ENCODE measurements at regions not wholly inside any gene's neighbourhood (a gene's known extent, or its start where the extent isn't known, plus 50 kb on each side); places are given as distances from the start of the nearest gene placed in this dataset.

GRCh38 chr11:29023761-29024160 lies 915.6 kb downstream of the METTL15 start:
- DNase-seq (ENCODE audit: low spot score): no peak
- TF ChIP-seq CTCF (IDR thresholded peaks at IDR 0.05; ENCODE audit: borderline replicate concordance, control extremely low read depth, extremely low read depth, insufficient read depth, missing control alignments): no peak
- in situ Hi-C loops (cut with MboI; ENCODE audit: low sequenced_read_pairs, unreplicated experiment): no loop called here

- in situ Hi-C loops (cut with MboI; ENCODE audit: low sequenced_read_pairs, unreplicated experiment): no loop called here
- no peak for TF ChIP-seq CTCF (IDR thresholded peaks at IDR 0.05; ENCODE audit: borderline replicate concordance, control extremely low read depth, extremely low read depth, insufficient read depth, missing control alignments)
- DNase-seq (ENCODE audit: low spot score): no peak
Observed at GRCh38 chr11:29022676-29023075, 914.5 kb downstream of the METTL15 start.

GRCh38 chr11:29019960-29020683 lies 911.9 kb downstream of the METTL15 start:
- in situ Hi-C loops (cut with MboI; ENCODE audit: low sequenced_read_pairs, unreplicated experiment): no loop called here
- TF ChIP-seq CTCF (IDR thresholded peaks at IDR 0.05; ENCODE audit: borderline replicate concordance, control extremely low read depth, extremely low read depth, insufficient read depth, missing control alignments): no peak
- DNase-seq (ENCODE audit: low spot score): no peak

GRCh38 chr11:29018631-29019030 lies 910.4 kb downstream of the METTL15 start:
- DNase-seq (ENCODE audit: low spot score): no peak
- in situ Hi-C loops (cut with MboI; ENCODE audit: low sequenced_read_pairs, unreplicated experiment): no loop called here

GRCh38 chr11:29017941-29018340 lies 909.8 kb downstream of the METTL15 start:
- DNase-seq (ENCODE audit: low spot score): no peak
- in situ Hi-C loops (cut with MboI; ENCODE audit: low sequenced_read_pairs, unreplicated experiment): no loop called here

More at GRCh38 chr11:29018631-29019030, 910.4 kb downstream of the METTL15 start:
- TF ChIP-seq CTCF (IDR thresholded peaks at IDR 0.05; ENCODE audit: borderline replicate concordance, control extremely low read depth, extremely low read depth, insufficient read depth, missing control alignments): no peak

GRCh38 chr11:29012507-29012906 lies 904.3 kb downstream of the METTL15 start:
- in situ Hi-C loops (cut with MboI; ENCODE audit: low sequenced_read_pairs, unreplicated experiment): no loop called here
- DNase-seq (ENCODE audit: low spot score): no peak
- no peak for TF ChIP-seq CTCF (IDR thresholded peaks at IDR 0.05; ENCODE audit: borderline replicate concordance, control extremely low read depth, extremely low read depth, insufficient read depth, missing control alignments)

More at GRCh38 chr11:29017941-29018340, 909.8 kb downstream of the METTL15 start:
- no peak for TF ChIP-seq CTCF (IDR thresholded peaks at IDR 0.05; ENCODE audit: borderline replicate concordance, control extremely low read depth, extremely low read depth, insufficient read depth, missing control alignments)

All from GM13976 (cell line).